Fibroblast of lung (primary cell): ENCODE measurements at regions not wholly inside any gene's neighbourhood (a gene's known extent, or its start where the extent isn't known, plus 50 kb on each side); places are given as distances from the start of the nearest gene placed in this dataset.

Experiments used
- EZH2 ChIP-seq: IDR thresholded peaks from 2 replicates; pipeline ENCODE4 v1.5.1; 2012; ENCODE audit warnings: low read length, control low read depth, mild to moderate bottlenecking; ENCODE audit errors: missing control alignments
- TF ChIP-seq, protein P1 (sequence below), 2 donors: IDR thresholded peaks in 1 of 2; conservative IDR thresholded peaks in 1 of 2; 1 replicate in 1 of 2; 2 replicates in 1 of 2; pipeline ENCODE4 v1.5.1; 2011 to 2012; ENCODE audit warnings: low read length in 2 of 2, control low read depth in 1 of 2, inconsistent platforms in 1 of 2, low read depth in 1 of 2, mild to moderate bottlenecking in 1 of 2

- TF ChIP-seq, protein P1, sequence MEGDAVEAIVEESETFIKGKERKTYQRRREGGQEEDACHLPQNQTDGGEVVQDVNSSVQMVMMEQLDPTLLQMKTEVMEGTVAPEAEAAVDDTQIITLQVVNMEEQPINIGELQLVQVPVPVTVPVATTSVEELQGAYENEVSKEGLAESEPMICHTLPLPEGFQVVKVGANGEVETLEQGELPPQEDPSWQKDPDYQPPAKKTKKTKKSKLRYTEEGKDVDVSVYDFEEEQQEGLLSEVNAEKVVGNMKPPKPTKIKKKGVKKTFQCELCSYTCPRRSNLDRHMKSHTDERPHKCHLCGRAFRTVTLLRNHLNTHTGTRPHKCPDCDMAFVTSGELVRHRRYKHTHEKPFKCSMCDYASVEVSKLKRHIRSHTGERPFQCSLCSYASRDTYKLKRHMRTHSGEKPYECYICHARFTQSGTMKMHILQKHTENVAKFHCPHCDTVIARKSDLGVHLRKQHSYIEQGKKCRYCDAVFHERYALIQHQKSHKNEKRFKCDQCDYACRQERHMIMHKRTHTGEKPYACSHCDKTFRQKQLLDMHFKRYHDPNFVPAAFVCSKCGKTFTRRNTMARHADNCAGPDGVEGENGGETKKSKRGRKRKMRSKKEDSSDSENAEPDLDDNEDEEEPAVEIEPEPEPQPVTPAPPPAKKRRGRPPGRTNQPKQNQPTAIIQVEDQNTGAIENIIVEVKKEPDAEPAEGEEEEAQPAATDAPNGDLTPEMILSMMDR (conservative IDR thresholded peaks at IDR 0.05 in 1 of 2, IDR thresholded peaks at IDR 0.05 in 1 of 2; ENCODE audit: low read depth in 1 of 2, low read length in 2 of 2) = no peak
- no peak for TF ChIP-seq EZH2
Observed at GRCh38 chr6:74319292-74319691, 623.3 kb downstream of the CD109 start.
